ENCODE measurements at regions not wholly inside any gene's neighbourhood (a gene's known extent, or its start where the extent isn't known, plus 50 kb on each side); places are given as distances from the start of the nearest gene placed in this dataset.

- Mint-ChIP-seq H3K27ac (ENCODE audit: unreplicated experiment) (no peak overlapping the region), H3K4me3 (ENCODE audit: low read depth, unreplicated experiment) (no peak overlapping the region), H3K4me1 (ENCODE audit: low read depth, unreplicated experiment) (peaks cover 10% of the 10 kb centered on the region), H3K36me3 (ENCODE audit: insufficient read depth, unreplicated experiment) (no peaks in the 10 kb centered on the region), H3K9me3 (ENCODE audit: low read depth, unreplicated experiment) (no peaks in the 10 kb centered on the region), H3K27me3 (ENCODE audit: unreplicated experiment) (no peaks in the 10 kb centered on the region)
- intact Hi-C loops (cut with micrococcal nuclease; ENCODE audit: unreplicated experiment): no loop called here
- no peak for TF ChIP-seq CTCF (IDR thresholded peaks at IDR 0.05; ENCODE audit: unreplicated experiment)
- DNase-seq: no peak
- no TSS peak for BruUV-seq (replicated peaks)
- CTCF ChIA-PET: interaction anchor here (0.7 kb wide), 1 partner anchor 12 kb away, joined by 5 read pairs; no protein-coding TSS in a partner anchor
These were observed 105.7 kb upstream of the NUDT12 start for GRCh38 chr5:103668281-103668680.

GRCh38 chr5:103667068-103667467, 104.5 kb upstream of the NUDT12 start:
- no peak for TF ChIP-seq CTCF (IDR thresholded peaks at IDR 0.05; ENCODE audit: unreplicated experiment)
- peaks cover 10% of the 10 kb centered on the region for H3K4me1 Mint-ChIP-seq (ENCODE audit: low read depth, unreplicated experiment)
- H3K27ac Mint-ChIP-seq (ENCODE audit: unreplicated experiment): no peak overlapping the region
- H3K9me3 Mint-ChIP-seq (ENCODE audit: low read depth, unreplicated experiment): no peaks in the 10 kb centered on the region
- CTCF ChIA-PET: no interaction called here
- no peak overlapping the region for H3K4me3 Mint-ChIP-seq (ENCODE audit: low read depth, unreplicated experiment)
- BruUV-seq (replicated peaks): no TSS peak
- intact Hi-C loops (cut with micrococcal nuclease; ENCODE audit: unreplicated experiment): no loop called here
- no peak for DNase-seq
- H3K36me3 Mint-ChIP-seq (ENCODE audit: insufficient read depth, unreplicated experiment): no peaks in the 10 kb centered on the region
- H3K27me3 Mint-ChIP-seq (ENCODE audit: unreplicated experiment): no peaks in the 10 kb centered on the region

- Mint-ChIP-seq H3K27me3 (ENCODE audit: unreplicated experiment) (no peaks in the 10 kb centered on the region), H3K4me3 (ENCODE audit: low read depth, unreplicated experiment) (no peak overlapping the region), H3K27ac (ENCODE audit: unreplicated experiment) (no peak overlapping the region), H3K9me3 (ENCODE audit: low read depth, unreplicated experiment) (no peaks in the 10 kb centered on the region), H3K36me3 (ENCODE audit: insufficient read depth, unreplicated experiment) (no peaks in the 10 kb centered on the region), H3K4me1 (ENCODE audit: low read depth, unreplicated experiment) (no peaks in the 10 kb centered on the region)
- intact Hi-C loops (cut with micrococcal nuclease; ENCODE audit: unreplicated experiment): no loop called here
- no peak for DNase-seq
- no peak for TF ChIP-seq CTCF (IDR thresholded peaks at IDR 0.05; ENCODE audit: unreplicated experiment)
- CTCF ChIA-PET: no interaction called here
- BruUV-seq (replicated peaks): no TSS peak
These were observed 94.7 kb upstream of the NUDT12 start for GRCh38 chr5:103657301-103657700.

- DNase-seq: no peak
- Mint-ChIP-seq H3K9me3 (ENCODE audit: low read depth, unreplicated experiment) (no peaks in the 10 kb centered on the region), H3K4me3 (ENCODE audit: low read depth, unreplicated experiment) (no peak overlapping the region), H3K4me1 (ENCODE audit: low read depth, unreplicated experiment) (no peaks in the 10 kb centered on the region), H3K27ac (ENCODE audit: unreplicated experiment) (no peak overlapping the region), H3K27me3 (ENCODE audit: unreplicated experiment) (no peaks in the 10 kb centered on the region), H3K36me3 (ENCODE audit: insufficient read depth, unreplicated experiment) (no peaks in the 10 kb centered on the region)
- TF ChIP-seq CTCF (IDR thresholded peaks at IDR 0.05; ENCODE audit: unreplicated experiment): no peak
- CTCF ChIA-PET: no interaction called here
- BruUV-seq (replicated peaks): no TSS peak
- intact Hi-C loops (cut with micrococcal nuclease; ENCODE audit: unreplicated experiment): no loop called here
These were observed 85.5 kb upstream of the NUDT12 start for GRCh38 chr5:103648086-103648485.

Data from Calu3 (cell line).